WI38 (cell line): ENCODE measurements at regions not wholly inside any gene's neighbourhood (a gene's known extent, or its start where the extent isn't known, plus 50 kb on each side); places are given as distances from the start of the nearest gene placed in this dataset.

Experiments
- H3K4me3 ChIP-seq: 2 replicates; pipeline ENCODE4 v1.5.1; 2011; ENCODE audit warnings: low read depth, mild to moderate bottlenecking, control low read depth, low read length
- TF ChIP-seq, protein P1 (sequence below): IDR thresholded peaks from 2 replicates; pipeline ENCODE4 v1.5.1; 2012; ENCODE audit warnings: low read depth, mild to moderate bottlenecking, control low read depth, low read length

DNA sequence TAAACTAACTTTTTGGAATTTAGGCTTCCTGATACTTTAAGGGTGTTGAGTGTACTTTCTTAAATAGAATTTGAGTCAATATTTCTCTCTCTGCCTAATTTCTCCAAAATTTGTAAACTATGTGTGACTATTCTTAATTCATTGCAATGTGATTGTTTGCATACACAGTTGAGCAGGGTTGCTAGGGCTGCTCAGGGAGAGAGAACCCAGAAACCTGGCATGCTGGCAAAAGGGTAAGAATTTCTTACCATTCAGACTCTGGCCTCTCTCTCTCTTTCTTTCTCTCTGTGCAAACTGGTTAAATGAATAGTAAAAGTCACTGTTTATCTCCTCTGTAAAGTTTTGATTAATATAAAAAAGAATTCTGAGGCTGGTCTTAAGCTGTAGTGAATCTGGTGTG, 51.0 kb upstream of the NAMPT start:
- TF ChIP-seq, protein P1, sequence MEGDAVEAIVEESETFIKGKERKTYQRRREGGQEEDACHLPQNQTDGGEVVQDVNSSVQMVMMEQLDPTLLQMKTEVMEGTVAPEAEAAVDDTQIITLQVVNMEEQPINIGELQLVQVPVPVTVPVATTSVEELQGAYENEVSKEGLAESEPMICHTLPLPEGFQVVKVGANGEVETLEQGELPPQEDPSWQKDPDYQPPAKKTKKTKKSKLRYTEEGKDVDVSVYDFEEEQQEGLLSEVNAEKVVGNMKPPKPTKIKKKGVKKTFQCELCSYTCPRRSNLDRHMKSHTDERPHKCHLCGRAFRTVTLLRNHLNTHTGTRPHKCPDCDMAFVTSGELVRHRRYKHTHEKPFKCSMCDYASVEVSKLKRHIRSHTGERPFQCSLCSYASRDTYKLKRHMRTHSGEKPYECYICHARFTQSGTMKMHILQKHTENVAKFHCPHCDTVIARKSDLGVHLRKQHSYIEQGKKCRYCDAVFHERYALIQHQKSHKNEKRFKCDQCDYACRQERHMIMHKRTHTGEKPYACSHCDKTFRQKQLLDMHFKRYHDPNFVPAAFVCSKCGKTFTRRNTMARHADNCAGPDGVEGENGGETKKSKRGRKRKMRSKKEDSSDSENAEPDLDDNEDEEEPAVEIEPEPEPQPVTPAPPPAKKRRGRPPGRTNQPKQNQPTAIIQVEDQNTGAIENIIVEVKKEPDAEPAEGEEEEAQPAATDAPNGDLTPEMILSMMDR = no peak
- no peak overlapping the region for H3K4me3 ChIP-seq
